ENCODE measurements at regions not wholly inside any gene's neighbourhood (a gene's known extent, or its start where the extent isn't known, plus 50 kb on each side); places are given as distances from the start of the nearest gene placed in this dataset.

DNA sequence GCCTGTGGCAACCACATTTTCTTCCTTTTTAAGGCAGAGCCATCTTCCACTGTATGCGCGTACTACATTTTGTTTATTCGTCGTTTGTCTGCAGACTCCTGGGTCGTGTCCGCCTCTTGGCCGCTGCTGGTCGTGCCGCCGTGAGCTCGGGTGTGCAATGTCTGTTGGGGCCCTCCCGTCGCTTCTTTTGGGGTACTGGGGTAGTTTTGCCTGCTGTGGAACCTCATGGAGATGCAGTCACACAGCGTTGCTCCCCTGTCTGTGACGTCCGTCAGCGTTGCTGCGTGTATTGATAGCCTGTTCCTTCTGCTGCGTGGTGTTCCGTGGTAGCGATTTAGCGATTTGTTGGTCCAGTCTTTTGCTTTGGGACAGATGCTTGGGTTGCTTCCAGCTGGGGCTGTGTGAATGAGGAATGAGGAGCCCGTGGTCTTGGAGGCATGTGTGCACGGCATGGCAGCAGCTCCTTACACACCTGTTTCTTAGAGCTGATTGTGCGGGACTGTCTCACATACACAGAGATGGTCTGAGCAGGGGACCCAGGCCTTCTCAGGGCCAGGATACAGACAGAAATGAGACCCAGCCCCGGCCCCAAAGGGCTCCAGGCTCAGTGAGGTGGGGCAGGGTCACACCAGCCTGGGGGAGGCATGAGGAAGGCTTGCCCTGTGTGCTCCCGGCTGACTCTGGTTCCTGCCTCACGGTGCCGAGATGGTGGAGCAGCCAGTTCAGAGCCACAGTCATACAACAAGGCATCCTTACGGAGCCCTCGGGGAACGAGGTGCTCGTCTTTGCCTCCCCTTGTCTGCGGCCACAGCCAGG is 78.4 kb upstream of the GSE1 start:
- DNase-seq: no peak

- no peak for DNase-seq
Measured at GRCh38 chr16:85535352-85536072, 77.6 kb upstream of the GSE1 start.

- DNase-seq: no peak
Measured at GRCh38 chr16:85536073-85536410, 77.1 kb upstream of the GSE1 start.

DNA sequence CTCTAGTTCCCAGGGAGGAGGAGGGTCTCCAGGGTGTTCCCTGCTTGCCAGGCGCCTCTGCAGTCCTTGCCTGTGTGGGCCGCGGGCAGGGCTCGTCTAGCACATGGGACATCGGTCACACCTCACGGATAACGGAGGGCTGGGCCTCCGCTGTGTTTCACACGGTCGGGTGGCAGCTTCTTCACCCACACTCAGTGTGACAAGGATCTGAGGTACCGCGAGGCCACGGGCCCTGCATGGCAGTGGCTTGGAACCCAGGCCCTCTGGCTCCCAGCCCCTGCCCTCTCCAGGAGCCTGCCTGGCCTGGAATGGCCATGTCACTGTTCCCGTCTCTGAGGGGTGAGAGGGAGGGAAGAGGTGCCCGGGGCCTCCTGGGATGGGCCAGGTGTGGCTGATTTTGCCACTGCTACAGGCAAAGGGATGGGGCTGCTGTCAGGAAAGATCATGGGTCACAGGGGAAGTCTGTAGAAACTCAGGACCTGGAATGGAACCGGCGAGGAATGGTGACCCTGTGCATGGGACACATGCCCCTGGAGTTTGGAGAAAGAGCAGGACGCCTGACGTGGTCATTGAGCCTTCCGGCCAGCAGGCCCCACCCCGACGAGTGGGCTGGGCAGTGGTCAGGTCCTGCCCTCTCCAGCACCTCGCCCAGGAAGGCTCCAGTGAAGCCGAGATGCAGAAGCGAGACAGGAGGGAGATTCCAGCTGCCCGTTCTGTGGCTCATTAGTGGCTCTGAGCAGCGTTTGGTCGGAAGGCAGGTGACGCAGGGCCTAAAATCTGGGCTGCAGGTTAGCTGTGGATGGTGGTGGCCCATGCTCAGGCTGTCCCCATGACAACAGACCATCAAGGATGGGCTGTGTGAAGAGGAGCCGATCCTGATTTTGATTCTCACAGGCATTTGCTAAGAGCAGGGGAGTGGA is 76.5 kb upstream of the GSE1 start:
- no peak for DNase-seq

DNA sequence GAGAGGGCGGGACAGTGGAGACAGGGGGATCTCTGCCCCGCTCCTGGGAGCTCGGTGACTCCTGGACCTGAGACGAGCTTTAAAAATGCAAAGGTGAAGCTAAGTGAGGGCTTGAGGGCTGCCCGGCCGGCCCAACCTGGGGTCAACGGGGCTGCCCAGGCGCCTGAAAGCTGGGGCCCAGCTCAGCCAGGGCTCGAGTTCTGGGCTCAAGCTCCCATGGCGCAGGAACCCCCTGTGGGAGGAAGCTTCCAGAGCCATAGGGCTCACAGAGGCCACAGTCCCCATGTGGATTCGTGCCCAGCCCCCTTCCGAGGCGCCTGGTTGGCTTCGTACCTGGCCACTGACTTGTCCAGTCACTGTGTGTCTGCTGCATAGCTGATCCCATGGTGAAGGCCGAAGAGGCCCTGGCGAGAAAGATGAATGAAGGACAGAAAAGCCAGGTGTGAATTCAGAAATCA is 75.8 kb upstream of the GSE1 start:
- no peak for DNase-seq

- DNase-seq: no peak
Measured at GRCh38 chr16:85537795-85538401, 75.2 kb upstream of the GSE1 start.

GRCh38 chr16:85539084-85539483 is 74.0 kb upstream of the GSE1 start:
- no peak for DNase-seq

- no peak for DNase-seq
Measured at GRCh38 chr16:85539629-85540291, 73.4 kb upstream of the GSE1 start.

DNA sequence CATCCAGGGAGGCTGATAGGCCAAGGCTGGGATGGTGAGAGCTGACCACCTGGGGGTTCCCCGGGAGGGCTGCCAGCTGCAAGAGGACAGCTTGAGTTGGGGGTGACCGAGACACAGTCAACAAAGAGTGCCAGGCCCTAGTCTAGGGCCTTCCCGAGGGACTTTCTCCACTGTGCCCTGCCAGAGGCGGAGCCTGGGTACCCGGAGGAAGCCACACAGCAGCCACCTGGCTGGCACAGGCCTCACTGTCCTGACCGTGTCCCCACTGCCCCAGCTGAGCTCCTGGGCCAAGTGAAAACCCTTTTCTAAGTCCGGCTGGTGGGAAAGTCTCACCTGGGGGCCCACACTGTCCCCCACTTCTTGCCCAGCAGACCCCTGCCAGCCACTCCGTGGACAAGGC is 71.9 kb upstream of the GSE1 start:
- DNase-seq: no peak

DNA sequence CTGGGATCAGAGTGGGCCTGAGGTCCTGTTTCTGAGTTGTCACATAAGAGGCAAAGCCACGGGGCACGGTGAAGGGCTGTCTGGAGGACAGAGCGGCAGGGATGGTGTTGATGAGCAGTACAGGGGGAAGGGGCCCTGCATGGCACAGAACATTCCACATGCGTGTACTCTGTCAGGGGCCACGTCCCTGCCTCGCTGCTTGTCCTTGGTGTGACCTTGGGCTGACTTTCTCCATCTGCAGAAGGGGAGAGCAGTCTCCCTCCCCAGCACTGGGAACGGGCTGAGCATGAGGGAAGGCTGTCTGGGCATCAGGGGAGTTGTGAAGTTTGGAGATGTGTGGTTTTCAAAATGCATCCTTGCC is 71.5 kb upstream of the GSE1 start:
- no peak for DNase-seq

- no peak for DNase-seq
Measured at GRCh38 chr16:85541980-85542900, 70.9 kb upstream of the GSE1 start.

DNA sequence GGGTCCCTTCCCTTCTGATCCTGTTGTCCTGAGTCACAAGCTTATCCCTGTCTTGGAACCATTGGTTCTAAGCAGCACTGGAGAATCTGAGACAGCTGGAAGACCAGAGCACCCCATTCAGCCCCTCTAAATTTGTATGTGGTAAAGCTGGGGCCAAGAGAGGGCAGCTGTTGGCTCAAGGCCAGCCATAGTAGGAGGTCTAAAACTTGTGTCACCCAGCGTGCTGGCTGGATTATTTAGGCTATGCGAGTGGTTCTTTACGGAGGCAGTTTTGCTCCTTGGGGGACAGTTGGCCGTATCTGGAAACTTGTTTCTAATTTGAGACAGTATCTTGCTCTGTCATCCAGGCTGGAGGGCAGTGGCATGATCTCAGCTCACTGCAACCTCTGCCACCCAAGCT is 69.6 kb upstream of the GSE1 start:
- no peak for DNase-seq

GRCh38 chr16:85544016-85544415 is 69.1 kb upstream of the GSE1 start:
- DNase-seq: no peak

DNA sequence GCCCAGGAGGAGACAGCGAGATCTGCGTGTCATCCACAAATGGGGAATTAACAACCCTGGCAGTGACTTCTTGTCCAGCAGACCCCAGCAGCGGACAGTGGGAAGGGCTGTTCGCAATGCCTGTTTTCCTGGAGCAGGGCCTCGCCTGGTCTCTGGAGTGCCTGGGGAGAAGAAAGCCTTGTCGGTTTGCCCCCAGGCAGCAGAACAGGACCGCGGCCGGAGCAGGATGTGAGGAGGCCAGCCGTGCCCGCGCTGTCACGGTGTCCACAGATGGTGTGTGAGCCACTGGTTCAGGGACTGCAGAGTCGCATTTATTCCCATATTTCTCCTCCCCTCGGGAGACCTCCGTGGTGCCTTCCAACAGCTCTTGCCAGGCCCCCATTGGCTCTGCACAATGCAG is 68.5 kb upstream of the GSE1 start:
- DNase-seq: no peak

- no peak for DNase-seq
Measured at GRCh38 chr16:85545227-85545818, 67.8 kb upstream of the GSE1 start.

- DNase-seq: no peak
Measured at GRCh38 chr16:85546585-85547447, 66.3 kb upstream of the GSE1 start.

GRCh38 chr16:85548375-85548774 is 64.7 kb upstream of the GSE1 start:
- no peak for DNase-seq

GRCh38 chr16:85549766-85550421 is 63.2 kb upstream of the GSE1 start:
- DNase-seq: no peak

DNA sequence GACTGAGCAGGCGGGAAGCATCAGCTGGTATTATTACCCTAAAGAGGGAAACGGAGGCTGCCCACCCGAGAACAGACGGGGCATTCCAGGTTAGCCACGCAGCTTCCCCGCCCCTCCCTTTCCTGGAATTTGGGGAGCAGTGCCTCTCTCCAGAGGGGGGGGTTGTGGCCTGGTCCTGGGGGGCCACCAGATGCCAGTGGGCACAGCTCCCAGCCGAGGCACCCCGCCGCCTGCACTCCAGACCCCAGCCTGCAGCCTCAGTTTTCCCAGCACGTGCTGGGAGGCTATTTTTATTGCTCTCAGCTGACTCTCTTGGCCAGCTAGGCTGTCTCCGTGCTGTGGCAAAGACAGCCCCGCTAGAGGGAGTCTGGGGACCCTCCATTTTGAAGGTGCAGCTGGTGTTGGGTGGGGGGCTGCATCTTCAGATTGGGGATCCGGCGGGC is 62.7 kb upstream of the GSE1 start:
- DNase-seq: no peak

Measured in SW 1271 (cell line).